ENCODE measurements at regions not wholly inside any gene's neighbourhood (a gene's known extent, or its start where the extent isn't known, plus 50 kb on each side); places are given as distances from the start of the nearest gene placed in this dataset.
A peak's percentile ranks its signal among the peaks of the same experiment; 100 is the strongest.

DNA sequence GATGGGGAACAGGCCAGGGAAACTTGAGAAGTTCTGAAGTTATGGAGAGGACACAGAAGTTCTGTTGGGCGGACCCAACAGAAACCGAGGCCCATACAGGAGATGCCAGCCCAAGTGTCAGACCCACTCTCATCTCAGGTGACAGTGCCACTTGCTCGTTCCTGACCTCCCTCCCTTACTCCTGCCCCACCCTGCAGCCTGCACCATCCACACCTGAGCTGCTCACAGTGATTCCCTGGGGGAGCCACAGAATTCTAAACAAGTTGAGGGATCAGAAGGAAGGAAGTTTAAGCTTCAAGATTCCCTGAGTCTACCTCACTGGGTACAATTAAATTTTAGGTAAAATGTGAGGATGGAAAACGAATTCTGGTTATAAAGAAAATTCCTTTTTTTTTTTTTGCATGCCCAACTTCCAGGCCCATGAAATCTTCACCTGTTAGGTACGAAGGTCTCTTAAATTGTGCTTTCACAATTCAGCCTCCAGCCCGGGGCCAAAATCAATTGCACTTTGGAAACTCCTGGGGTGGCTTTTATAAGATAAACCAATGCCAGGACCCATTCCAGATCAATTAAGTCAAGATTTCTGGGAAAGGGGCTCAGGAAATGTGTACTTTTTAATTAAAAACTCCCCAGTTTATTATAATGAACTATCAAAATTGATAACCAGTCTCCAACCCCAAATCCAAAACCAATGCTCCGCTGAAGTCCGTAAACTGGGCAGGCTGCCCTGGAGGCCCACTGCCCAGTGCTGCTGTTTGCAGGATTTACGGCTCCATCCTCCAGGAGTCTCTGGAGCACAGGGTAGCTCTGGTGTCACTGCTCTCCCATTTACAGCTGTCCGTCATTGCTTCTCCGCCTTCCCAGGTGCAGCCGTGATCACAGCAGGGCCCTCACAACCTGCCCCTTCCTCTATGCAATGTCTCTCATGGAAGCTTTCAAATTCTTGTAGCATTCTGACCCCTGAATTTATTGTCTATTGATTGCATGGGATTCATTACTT lies 643.5 kb downstream of the UQCRFS1 start:
- no peak overlapping the region for H3K27ac ChIP-seq
- intact Hi-C loops (cut with DNase I) = no loop called here
- no peak overlapping the region for H3K4me3 ChIP-seq
- H3K9me3 ChIP-seq = no peaks in the 10 kb centered on the region
- no peak for TF ChIP-seq POLR2AphosphoS5 (IDR thresholded peaks at IDR 0.05; ENCODE audit: insufficient read depth in 1 of 2, low read depth in 1 of 2)
- TF ChIP-seq POLR2A (IDR thresholded peaks at IDR 0.05) = no peak
- TF ChIP-seq, protein P1, sequence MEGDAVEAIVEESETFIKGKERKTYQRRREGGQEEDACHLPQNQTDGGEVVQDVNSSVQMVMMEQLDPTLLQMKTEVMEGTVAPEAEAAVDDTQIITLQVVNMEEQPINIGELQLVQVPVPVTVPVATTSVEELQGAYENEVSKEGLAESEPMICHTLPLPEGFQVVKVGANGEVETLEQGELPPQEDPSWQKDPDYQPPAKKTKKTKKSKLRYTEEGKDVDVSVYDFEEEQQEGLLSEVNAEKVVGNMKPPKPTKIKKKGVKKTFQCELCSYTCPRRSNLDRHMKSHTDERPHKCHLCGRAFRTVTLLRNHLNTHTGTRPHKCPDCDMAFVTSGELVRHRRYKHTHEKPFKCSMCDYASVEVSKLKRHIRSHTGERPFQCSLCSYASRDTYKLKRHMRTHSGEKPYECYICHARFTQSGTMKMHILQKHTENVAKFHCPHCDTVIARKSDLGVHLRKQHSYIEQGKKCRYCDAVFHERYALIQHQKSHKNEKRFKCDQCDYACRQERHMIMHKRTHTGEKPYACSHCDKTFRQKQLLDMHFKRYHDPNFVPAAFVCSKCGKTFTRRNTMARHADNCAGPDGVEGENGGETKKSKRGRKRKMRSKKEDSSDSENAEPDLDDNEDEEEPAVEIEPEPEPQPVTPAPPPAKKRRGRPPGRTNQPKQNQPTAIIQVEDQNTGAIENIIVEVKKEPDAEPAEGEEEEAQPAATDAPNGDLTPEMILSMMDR (IDR thresholded peaks at IDR 0.05) = no peak
- H3K4me1 ChIP-seq = no peaks in the 10 kb centered on the region
- H3K36me3 ChIP-seq = no peaks in the 10 kb centered on the region
- no peak for DNase-seq (ENCODE audit: extremely low spot score in 2 of 2)
- no peaks in the 10 kb centered on the region for H3K27me3 ChIP-seq

DNA sequence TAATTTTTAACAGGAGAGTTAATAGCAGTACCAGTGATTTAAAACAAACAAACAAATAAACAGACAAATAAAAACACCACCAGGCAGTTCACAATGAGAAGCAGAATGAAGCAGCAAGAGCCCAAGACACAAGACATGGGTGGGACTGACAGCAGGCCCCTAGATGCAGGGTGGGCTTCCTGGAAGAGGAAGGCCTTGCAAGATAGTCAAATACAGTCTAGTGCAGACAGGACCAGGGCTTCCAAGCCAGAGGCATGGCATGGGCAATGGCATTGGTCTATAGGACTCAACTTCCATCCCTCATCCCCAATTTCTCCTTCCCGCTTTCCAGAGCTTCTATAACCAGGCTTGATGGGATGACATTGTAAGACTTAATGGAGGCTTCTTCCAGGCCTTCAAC lies 645.1 kb downstream of the UQCRFS1 start:
- no peaks in the 10 kb centered on the region for H3K4me1 ChIP-seq
- H3K27me3 ChIP-seq = no peaks in the 10 kb centered on the region
- no peak overlapping the region for H3K4me3 ChIP-seq
- H3K36me3 ChIP-seq = no peaks in the 10 kb centered on the region
- intact Hi-C loops (cut with DNase I) = no loop called here
- no peak overlapping the region for H3K27ac ChIP-seq
- DNase-seq (ENCODE audit: extremely low spot score in 2 of 2) = no peak
- TF ChIP-seq POLR2A (IDR thresholded peaks at IDR 0.05) = no peak
- TF ChIP-seq, protein P1 (IDR thresholded peaks at IDR 0.05) = no peak
- TF ChIP-seq POLR2AphosphoS5 (IDR thresholded peaks at IDR 0.05; ENCODE audit: insufficient read depth in 1 of 2, low read depth in 1 of 2) = no peak
- H3K9me3 ChIP-seq = no peaks in the 10 kb centered on the region

DNA sequence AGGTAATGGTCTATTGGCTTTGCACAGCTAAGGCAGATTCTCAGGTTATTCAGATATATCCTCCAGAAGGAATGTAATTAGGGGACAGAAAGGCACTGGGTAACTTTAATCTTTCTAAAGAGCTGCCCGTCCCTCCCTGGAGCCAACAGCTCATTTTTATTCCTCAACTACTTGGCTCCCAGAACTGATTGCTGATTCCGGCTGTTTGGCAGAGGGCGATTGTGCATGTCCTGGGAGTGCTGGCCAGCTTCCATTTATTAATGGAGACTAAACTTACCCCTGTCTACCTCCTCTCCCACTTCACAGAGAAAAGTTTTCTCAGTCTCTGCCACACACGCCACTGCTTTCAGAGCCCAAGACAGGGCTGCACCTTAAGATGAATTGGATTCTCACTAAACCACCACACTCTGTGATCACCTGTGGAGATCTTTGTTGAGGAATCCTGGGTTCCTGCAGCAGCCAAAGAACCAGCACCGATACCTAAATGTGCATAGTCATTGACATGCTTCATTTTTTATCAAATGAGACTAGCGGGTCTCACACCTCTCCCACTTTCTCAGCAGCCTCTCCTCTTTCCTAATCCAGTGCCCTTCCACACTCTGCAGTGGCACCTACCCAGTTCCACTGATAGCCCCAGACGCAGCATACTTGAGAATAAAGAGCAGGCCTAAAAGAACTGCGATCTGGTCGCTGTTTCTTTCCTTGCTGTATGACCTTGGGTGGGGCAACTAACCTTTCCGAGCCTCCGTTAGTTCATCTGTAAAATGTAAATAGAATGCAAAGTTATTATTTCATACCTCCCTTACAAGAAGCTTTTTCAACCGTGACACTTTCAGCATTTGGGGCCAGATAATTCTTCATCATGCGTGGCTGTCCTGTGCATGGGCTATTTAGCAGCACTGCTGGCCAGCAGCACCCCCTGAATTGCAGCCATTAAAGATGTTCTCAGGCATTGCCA lies 648.7 kb downstream of the UQCRFS1 start:
- Histone ChIP-seq H3K4me1 (no peaks in the 10 kb centered on the region), H3K27ac (no peak overlapping the region), H3K9me3 (no peaks in the 10 kb centered on the region), H3K4me3 (no peak overlapping the region), H3K27me3 (no peaks in the 10 kb centered on the region), H3K36me3 (no peaks in the 10 kb centered on the region)
- TF ChIP-seq POLR2AphosphoS5 (IDR thresholded peaks at IDR 0.05; ENCODE audit: insufficient read depth in 1 of 2, low read depth in 1 of 2) = no peak
- TF ChIP-seq, protein P1 (IDR thresholded peaks at IDR 0.05) = no peak
- TF ChIP-seq POLR2A (IDR thresholded peaks at IDR 0.05) = no peak
- intact Hi-C loops (cut with DNase I) = no loop called here
- peak in 1 of 2 donors; percentile 20 for DNase-seq (ENCODE audit: extremely low spot score in 2 of 2)

DNA sequence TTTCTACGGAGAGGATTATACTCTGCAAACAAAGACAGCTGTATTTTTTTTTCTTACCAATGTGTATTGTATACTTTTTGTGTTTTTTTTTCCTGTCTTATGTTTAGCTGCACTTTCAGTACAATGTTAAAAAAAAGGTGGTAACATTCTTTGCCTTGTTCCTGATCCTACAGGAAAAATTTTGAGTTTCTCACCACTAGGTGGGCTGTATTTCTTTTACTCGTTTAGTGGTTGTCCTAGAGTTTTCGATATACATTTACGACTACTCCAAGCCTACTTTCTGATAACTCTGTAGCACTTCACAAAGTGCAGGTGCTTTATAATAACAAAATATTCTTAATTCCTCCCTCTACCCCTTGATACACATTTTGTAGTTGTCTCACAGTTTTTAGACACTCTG lies 652.2 kb downstream of the UQCRFS1 start:
- DNase-seq (ENCODE audit: extremely low spot score in 2 of 2) = no peak
- TF ChIP-seq, protein P1 (IDR thresholded peaks at IDR 0.05) = no peak
- TF ChIP-seq POLR2A (IDR thresholded peaks at IDR 0.05) (no peak), POLR2AphosphoS5 (IDR thresholded peaks at IDR 0.05; ENCODE audit: insufficient read depth in 1 of 2, low read depth in 1 of 2) (no peak)
- Histone ChIP-seq H3K4me1 (no peaks in the 10 kb centered on the region), H3K27ac (no peak overlapping the region), H3K36me3 (no peaks in the 10 kb centered on the region), H3K4me3 (no peak overlapping the region), H3K27me3 (no peaks in the 10 kb centered on the region), H3K9me3 (no peaks in the 10 kb centered on the region)
- intact Hi-C loops (cut with DNase I) = no loop called here

Measured in vagina (tissue), 2 donors.